Neural cell (in vitro differentiated cells): ENCODE measurements at regions not wholly inside any gene's neighbourhood (a gene's known extent, or its start where the extent isn't known, plus 50 kb on each side); places are given as distances from the start of the nearest gene placed in this dataset.

ENCODE experiments used
- H2AFZ ChIP-seq: fragments of 200-600, 300-800 bp; sonication (generic), shearing (Covaris generic); 2 replicates; pipeline ENCODE4 v1.6.0; 2014; ENCODE audit warnings: low read depth, mild to moderate bottlenecking, antibody characterized with exemption, low read length, moderate library complexity
- H3F3A ChIP-seq: fragments of 200-600 bp; shearing (Covaris generic); 2 replicates; pipeline ENCODE4 v1.6.1; 2016; ENCODE audit warnings: mild to moderate bottlenecking, moderate library complexity, mixed read lengths, antibody characterized with exemption, low read length; ENCODE audit not compliant: insufficient read depth, poor library complexity, severe bottlenecking
- H3K27ac ChIP-seq: fragments of 200-600, 300-800 bp; sonication (generic), shearing (Covaris generic); 2 replicates; pipeline ENCODE4 v1.5.1; 2014; ENCODE audit warnings: mild to moderate bottlenecking, low read length, moderate library complexity
- H3K27me3 ChIP-seq: fragments of 300-800, 200-600 bp; sonication (generic), shearing (Covaris generic); 2 replicates; pipeline ENCODE4 v1.6.0; 2014; ENCODE audit warnings: mild to moderate bottlenecking, low read depth, low read length, moderate library complexity; ENCODE audit not compliant: insufficient read depth
- H3K36me3 ChIP-seq: fragments of 300-800, 200-600 bp; sonication (generic), shearing (Covaris generic); 2 replicates; pipeline ENCODE4 v1.5.1; 2014; ENCODE audit warnings: mild to moderate bottlenecking, antibody characterized with exemption, low read length, moderate library complexity; ENCODE audit not compliant: insufficient read depth
- H3K4me2 ChIP-seq: fragments of 300-800, 200-600 bp; sonication (generic), shearing (Covaris generic); 2 replicates; pipeline ENCODE4 v1.6.0; 2014; ENCODE audit warnings: mild to moderate bottlenecking, low read length
- H3K4me3 ChIP-seq: fragments of 300-800, 200-600 bp; sonication (generic), shearing (Covaris generic); 2 replicates; pipeline ENCODE4 v1.5.1; 2014; ENCODE audit warnings: mild to moderate bottlenecking, low read length, moderate library complexity
- H3K79me2 ChIP-seq: fragments of 200-600 bp; shearing (Covaris generic); replicated peaks from 2 replicates; pipeline ENCODE4 v1.6.0; 2014; ENCODE audit warnings: mild to moderate bottlenecking, low read length, moderate library complexity; ENCODE audit not compliant: insufficient read depth
- H3K9ac ChIP-seq: fragments of 300-800, 200-600 bp; sonication (generic), shearing (Covaris generic); 2 replicates; pipeline ENCODE4 v1.6.1; 2016; ENCODE audit warnings: mild to moderate bottlenecking, low read length, mixed read lengths
- H3K9me2 ChIP-seq: fragments of 200-600 bp; shearing (Covaris generic); 2 replicates; pipeline ENCODE4 v1.6.1; 2016; ENCODE audit warnings: mild to moderate bottlenecking, low read length, mixed read lengths; ENCODE audit not compliant: insufficient read depth
- H3K9me3 ChIP-seq: fragments of 200-600, 300-800 bp; sonication (generic), shearing (Covaris generic); 2 replicates; pipeline ENCODE4 v1.6.1; 2016; ENCODE audit warnings: mild to moderate bottlenecking, mixed run types, low read length, moderate library complexity, mixed read lengths
- H4K20me1 ChIP-seq: fragments of 200-600 bp; shearing (Covaris generic); 2 replicates; pipeline ENCODE4 v1.6.1; 2016; ENCODE audit warnings: mild to moderate bottlenecking, mixed run types; ENCODE audit not compliant: insufficient read depth
- CTCF ChIP-seq: fragments of 450-650 bp; IDR thresholded peaks from 2 replicates; pipeline ENCODE4 v1.5.1; 2014; ENCODE audit warnings: antibody characterized with exemption, mild to moderate bottlenecking, moderate library complexity; ENCODE audit not compliant: poor library complexity, severe bottlenecking
- EP300 ChIP-seq: fragments of 450-650 bp; conservative IDR thresholded peaks from 2 replicates; pipeline ENCODE4 v1.6.1; 2014; ENCODE audit warnings: antibody characterized with exemption, mild to moderate bottlenecking, moderate library complexity; ENCODE audit not compliant: poor library complexity, severe bottlenecking
- EZH2 ChIP-seq: fragments of 200-600, 300-800 bp; shearing (Covaris generic), sonication (generic); IDR thresholded peaks from 2 replicates; pipeline ENCODE4 v1.6.1; 2014; ENCODE audit warnings: antibody characterized with exemption, low read length, borderline replicate concordance, mild to moderate bottlenecking; ENCODE audit not compliant: insufficient read depth, poor library complexity, severe bottlenecking
- MXI1 ChIP-seq: fragments of 450-650 bp; conservative IDR thresholded peaks from 2 replicates; pipeline ENCODE4 v1.6.1; 2014; ENCODE audit warnings: antibody characterized with exemption, mild to moderate bottlenecking; ENCODE audit not compliant: poor library complexity, severe bottlenecking
- POLR2AphosphoS5 ChIP-seq: IDR thresholded peaks from 2 replicates; pipeline ENCODE4 v1.6.1; 2012
- RAD21 ChIP-seq: fragments of 450-650 bp; conservative IDR thresholded peaks from 2 replicates; pipeline ENCODE4 v1.6.1; 2014; ENCODE audit warnings: antibody characterized with exemption, mild to moderate bottlenecking, moderate library complexity
- SMC3 ChIP-seq: fragments of 450-650 bp; conservative IDR thresholded peaks from 2 replicates; pipeline ENCODE4 v1.6.1; 2014; ENCODE audit warnings: antibody characterized with exemption, mild to moderate bottlenecking, moderate library complexity; ENCODE audit not compliant: poor library complexity
- TAF1 ChIP-seq: IDR thresholded peaks from 2 replicates; pipeline ENCODE4 v1.6.1; 2012; ENCODE audit warnings: low read depth
- TF ChIP-seq, protein P1 (sequence below): IDR thresholded peaks from 2 replicates; pipeline ENCODE4 v1.6.1; 2012; ENCODE audit warnings: borderline replicate concordance

GRCh38 chr2:60677356-60677755 is 78.7 kb upstream of the PAPOLG start:
- Histone ChIP-seq H3K4me2 (no peak overlapping the region), H3K9me3 (no peaks in the 10 kb centered on the region), H3K9me2 (no peaks in the 10 kb centered on the region), H3K4me3 (no peak overlapping the region), H3F3A (no peaks in the 10 kb centered on the region), H4K20me1 (no peaks in the 10 kb centered on the region), H3K36me3 (no peaks in the 10 kb centered on the region), H3K79me2 (no peaks in the 10 kb centered on the region), H2AFZ (no peak overlapping the region), H3K9ac (no peak overlapping the region), H3K27me3 (no peaks in the 10 kb centered on the region), H3K27ac (no peak overlapping the region)
- TF ChIP-seq RAD21 = no peak
- TF ChIP-seq CTCF = no peak
- TF ChIP-seq MXI1 = no peak
- TF ChIP-seq EZH2 = no peak
- TF ChIP-seq, protein P1, sequence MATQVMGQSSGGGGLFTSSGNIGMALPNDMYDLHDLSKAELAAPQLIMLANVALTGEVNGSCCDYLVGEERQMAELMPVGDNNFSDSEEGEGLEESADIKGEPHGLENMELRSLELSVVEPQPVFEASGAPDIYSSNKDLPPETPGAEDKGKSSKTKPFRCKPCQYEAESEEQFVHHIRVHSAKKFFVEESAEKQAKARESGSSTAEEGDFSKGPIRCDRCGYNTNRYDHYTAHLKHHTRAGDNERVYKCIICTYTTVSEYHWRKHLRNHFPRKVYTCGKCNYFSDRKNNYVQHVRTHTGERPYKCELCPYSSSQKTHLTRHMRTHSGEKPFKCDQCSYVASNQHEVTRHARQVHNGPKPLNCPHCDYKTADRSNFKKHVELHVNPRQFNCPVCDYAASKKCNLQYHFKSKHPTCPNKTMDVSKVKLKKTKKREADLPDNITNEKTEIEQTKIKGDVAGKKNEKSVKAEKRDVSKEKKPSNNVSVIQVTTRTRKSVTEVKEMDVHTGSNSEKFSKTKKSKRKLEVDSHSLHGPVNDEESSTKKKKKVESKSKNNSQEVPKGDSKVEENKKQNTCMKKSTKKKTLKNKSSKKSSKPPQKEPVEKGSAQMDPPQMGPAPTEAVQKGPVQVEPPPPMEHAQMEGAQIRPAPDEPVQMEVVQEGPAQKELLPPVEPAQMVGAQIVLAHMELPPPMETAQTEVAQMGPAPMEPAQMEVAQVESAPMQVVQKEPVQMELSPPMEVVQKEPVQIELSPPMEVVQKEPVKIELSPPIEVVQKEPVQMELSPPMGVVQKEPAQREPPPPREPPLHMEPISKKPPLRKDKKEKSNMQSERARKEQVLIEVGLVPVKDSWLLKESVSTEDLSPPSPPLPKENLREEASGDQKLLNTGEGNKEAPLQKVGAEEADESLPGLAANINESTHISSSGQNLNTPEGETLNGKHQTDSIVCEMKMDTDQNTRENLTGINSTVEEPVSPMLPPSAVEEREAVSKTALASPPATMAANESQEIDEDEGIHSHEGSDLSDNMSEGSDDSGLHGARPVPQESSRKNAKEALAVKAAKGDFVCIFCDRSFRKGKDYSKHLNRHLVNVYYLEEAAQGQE = no peak

- Histone ChIP-seq H4K20me1 (no peaks in the 10 kb centered on the region), H3K4me3 (no peak overlapping the region), H3K9me3 (no peaks in the 10 kb centered on the region), H3K9me2 (no peaks in the 10 kb centered on the region), H3K27me3 (no peaks in the 10 kb centered on the region), H3F3A (no peaks in the 10 kb centered on the region), H3K9ac (no peak overlapping the region), H3K4me2 (no peak overlapping the region), H3K79me2 (no peaks in the 10 kb centered on the region), H3K27ac (no peak overlapping the region), H3K36me3 (no peaks in the 10 kb centered on the region), H2AFZ (no peak overlapping the region)
- no peak for TF ChIP-seq TAF1
- no peak for TF ChIP-seq EP300
- no peak for TF ChIP-seq RAD21
- TF ChIP-seq POLR2AphosphoS5 = no peak
- no peak for TF ChIP-seq CTCF
- no peak for TF ChIP-seq EZH2
- no peak for TF ChIP-seq MXI1
- TF ChIP-seq, protein P1 = no peak
- TF ChIP-seq SMC3 = no peak
Observed at GRCh38 chr2:60678551-60678950, 77.5 kb upstream of the PAPOLG start.
